Loucy (cell line): ENCODE measurements at regions not wholly inside any gene's neighbourhood (a gene's known extent, or its start where the extent isn't known, plus 50 kb on each side); places are given as distances from the start of the nearest gene placed in this dataset.

Source experiments
- EZH2phosphoT487 ChIP-seq: fragments of 200-600 bp; IDR thresholded peaks from 2 replicates; pipeline ENCODE4 v1.6.1; 2018; ENCODE audit warnings: antibody characterized with exemption, mild to moderate bottlenecking, moderate library complexity, borderline replicate concordance
- TF ChIP-seq, protein P1 (sequence below): fragments of 200-600 bp; sonication (generic); conservative IDR thresholded peaks from 2 replicates; pipeline ENCODE4 v1.5.1; 2014; ENCODE audit warnings: mild to moderate bottlenecking, antibody characterized with exemption, low read length

DNA sequence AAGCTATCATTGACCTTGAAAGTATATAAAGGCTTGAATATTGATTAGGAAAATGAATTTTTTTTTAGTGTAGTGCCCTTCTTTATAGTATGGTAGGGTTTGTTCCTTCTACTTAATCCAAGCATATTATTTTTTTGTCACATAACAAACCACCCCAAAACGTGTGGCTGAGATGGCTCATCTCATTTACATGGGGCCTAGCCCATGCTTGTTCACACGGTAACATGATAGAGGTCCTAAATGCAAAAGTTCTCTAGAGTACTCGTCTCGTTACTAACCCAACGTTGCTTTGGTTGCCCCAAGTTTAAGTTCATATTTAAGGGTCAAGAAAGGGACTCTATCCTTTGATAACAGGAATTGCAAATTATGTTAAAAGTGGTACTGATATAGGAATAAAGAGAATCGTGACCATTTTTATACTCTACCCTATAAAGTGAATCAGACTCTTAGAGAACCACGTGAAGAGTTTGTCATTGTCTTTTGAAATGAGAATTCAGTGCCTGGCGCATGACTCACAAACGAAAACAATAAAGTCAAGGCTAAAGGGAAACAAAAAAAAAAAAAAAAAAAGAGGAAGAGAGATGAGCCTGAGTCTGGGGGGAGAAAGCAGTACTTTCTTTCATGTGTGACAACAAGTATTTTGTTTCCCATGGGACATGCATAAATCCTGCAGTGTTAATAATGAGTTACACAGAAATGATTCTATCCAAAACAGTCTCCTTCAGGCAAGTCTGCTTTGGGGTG, 402.8 kb upstream of the NWD2 start:
- TF ChIP-seq, protein P1, sequence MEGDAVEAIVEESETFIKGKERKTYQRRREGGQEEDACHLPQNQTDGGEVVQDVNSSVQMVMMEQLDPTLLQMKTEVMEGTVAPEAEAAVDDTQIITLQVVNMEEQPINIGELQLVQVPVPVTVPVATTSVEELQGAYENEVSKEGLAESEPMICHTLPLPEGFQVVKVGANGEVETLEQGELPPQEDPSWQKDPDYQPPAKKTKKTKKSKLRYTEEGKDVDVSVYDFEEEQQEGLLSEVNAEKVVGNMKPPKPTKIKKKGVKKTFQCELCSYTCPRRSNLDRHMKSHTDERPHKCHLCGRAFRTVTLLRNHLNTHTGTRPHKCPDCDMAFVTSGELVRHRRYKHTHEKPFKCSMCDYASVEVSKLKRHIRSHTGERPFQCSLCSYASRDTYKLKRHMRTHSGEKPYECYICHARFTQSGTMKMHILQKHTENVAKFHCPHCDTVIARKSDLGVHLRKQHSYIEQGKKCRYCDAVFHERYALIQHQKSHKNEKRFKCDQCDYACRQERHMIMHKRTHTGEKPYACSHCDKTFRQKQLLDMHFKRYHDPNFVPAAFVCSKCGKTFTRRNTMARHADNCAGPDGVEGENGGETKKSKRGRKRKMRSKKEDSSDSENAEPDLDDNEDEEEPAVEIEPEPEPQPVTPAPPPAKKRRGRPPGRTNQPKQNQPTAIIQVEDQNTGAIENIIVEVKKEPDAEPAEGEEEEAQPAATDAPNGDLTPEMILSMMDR: no peak
- no peak for TF ChIP-seq EZH2phosphoT487
